ENCODE measurements at regions not wholly inside any gene's neighbourhood (a gene's known extent, or its start where the extent isn't known, plus 50 kb on each side); places are given as distances from the start of the nearest gene placed in this dataset.

DNA sequence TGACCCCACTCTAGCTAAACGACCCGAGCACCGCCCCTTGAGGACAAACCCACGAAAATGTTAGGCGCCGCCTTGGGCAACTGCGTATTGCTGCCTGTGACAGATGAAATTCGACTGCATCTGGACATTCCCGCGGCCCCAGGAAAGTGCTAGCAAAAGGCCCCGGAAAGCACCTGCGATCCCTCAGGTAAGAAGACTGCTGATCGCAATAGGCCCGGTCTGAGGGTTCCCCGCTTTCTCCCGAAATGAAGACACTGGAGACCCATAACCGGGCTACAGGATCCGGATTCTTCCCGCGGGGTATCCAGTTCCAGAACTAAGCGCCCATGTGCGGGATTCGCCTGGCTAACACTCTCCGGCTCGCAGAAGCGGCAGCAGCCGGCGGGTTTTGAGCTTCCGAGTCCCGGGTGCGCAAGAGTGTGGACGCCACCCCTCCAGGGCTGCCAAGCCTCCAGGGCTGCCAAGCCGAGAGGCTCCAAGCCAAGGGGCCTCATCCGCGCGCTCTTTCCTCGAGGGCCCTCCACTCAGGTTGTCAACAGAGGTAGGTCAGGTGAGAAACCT, 157.9 kb upstream of the NBPF11 start:
- H3K4me3 ChIP-seq (ENCODE audit: insufficient read depth, low read depth, low read length): no peak overlapping the region
- H2BK120ac ChIP-seq (ENCODE audit: low read depth, low read length): no peak overlapping the region
- H3K4me2 ChIP-seq (ENCODE audit: low read depth, low read length): no peak overlapping the region
- in situ Hi-C loops (cut with MboI; ENCODE audit: low sequenced_read_pairs): no loop called here
- TF ChIP-seq RAD21 (IDR thresholded peaks at IDR 0.05; ENCODE audit: low read length): no peak
- no peak for TF ChIP-seq MAFK (IDR thresholded peaks at IDR 0.05; ENCODE audit: low read depth, low read length)
- TF ChIP-seq, protein P1, sequence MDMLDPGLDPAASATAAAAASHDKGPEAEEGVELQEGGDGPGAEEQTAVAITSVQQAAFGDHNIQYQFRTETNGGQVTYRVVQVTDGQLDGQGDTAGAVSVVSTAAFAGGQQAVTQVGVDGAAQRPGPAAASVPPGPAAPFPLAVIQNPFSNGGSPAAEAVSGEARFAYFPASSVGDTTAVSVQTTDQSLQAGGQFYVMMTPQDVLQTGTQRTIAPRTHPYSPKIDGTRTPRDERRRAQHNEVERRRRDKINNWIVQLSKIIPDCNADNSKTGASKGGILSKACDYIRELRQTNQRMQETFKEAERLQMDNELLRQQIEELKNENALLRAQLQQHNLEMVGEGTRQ (IDR thresholded peaks at IDR 0.05; ENCODE audit: low read depth, low read length): no peak
- TF ChIP-seq, protein P2, sequence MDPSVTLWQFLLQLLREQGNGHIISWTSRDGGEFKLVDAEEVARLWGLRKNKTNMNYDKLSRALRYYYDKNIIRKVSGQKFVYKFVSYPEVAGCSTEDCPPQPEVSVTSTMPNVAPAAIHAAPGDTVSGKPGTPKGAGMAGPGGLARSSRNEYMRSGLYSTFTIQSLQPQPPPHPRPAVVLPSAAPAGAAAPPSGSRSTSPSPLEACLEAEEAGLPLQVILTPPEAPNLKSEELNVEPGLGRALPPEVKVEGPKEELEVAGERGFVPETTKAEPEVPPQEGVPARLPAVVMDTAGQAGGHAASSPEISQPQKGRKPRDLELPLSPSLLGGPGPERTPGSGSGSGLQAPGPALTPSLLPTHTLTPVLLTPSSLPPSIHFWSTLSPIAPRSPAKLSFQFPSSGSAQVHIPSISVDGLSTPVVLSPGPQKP (IDR thresholded peaks at IDR 0.05; ENCODE audit: borderline replicate concordance, low read depth, low read length): no peak
- H2AK9ac ChIP-seq (replicated peaks; ENCODE audit: low read depth, low read length, poor library complexity): no peak overlapping the region
- no peak overlapping the region for H3K14ac ChIP-seq (replicated peaks; ENCODE audit: low read depth, low read length)
- no peaks in the 10 kb centered on the region for H4K20me1 ChIP-seq (ENCODE audit: insufficient read depth, low read length)
- H2AK5ac ChIP-seq (ENCODE audit: low read depth, low read length): no peak overlapping the region
- H3K4me1 ChIP-seq (ENCODE audit: control insufficient read depth, insufficient read depth, low read length): no peaks in the 10 kb centered on the region
- H2BK5ac ChIP-seq (ENCODE audit: low read depth, low read length, poor library complexity, severe bottlenecking): no peak overlapping the region
- no peak overlapping the region for H2BK15ac ChIP-seq (ENCODE audit: low read depth, low read length)
- ChIA-PET CTCF (no interaction called here), POLR2A (ENCODE audit: unreplicated experiment) (no interaction called here)
- ATAC-seq (ENCODE audit: low read depth): no peak
- H2BK20ac ChIP-seq (ENCODE audit: low read depth, low read length): no peak overlapping the region
- 10% methylated on average over 32 of the region's 37 CpGs; no CpG with 5 or more reads in 1 of the 2 experiments for WGBS, 2 experiments (ENCODE audit: extremely low coverage in 2 of 2, insufficient read length in 1 of 2)
- no peaks in the 10 kb centered on the region for H3K79me1 ChIP-seq (ENCODE audit: low read depth in 1 of 2, low read length in 2 of 2)
- H4K91ac ChIP-seq (ENCODE audit: insufficient read depth, low read depth, low read length): no peak overlapping the region
- H3K9ac ChIP-seq (ENCODE audit: low read depth, low read length): no peak overlapping the region
- H3K27me3 ChIP-seq (ENCODE audit: control insufficient read depth, insufficient read depth, low read length): peaks cover 28% of the 10 kb centered on the region
- H3K27ac ChIP-seq (ENCODE audit: insufficient read depth, low read length): no peak overlapping the region
- no TSS peak for BruUV-seq (replicated peaks)
- no peak overlapping the region for H4K8ac ChIP-seq (ENCODE audit: low read depth in 2 of 2, low read length in 2 of 2)
- no peak overlapping the region for H3K23ac ChIP-seq (ENCODE audit: low read depth, low read length)
- intact Hi-C loops (cut with micrococcal nuclease): no loop called here
- no peaks in the 10 kb centered on the region for H3K9me1 ChIP-seq (ENCODE audit: insufficient read depth, low read length)
- dilution Hi-C loops (cut with HindIII; ENCODE audit: low sequenced_read_pairs, unreplicated experiment): no loop called here
- H3K9me3 ChIP-seq (ENCODE audit: control insufficient read depth, insufficient read depth, low read length): peaks cover 8% of the 10 kb centered on the region
- H3K36me3 ChIP-seq (ENCODE audit: control insufficient read depth, insufficient read depth, low read length): no peaks in the 10 kb centered on the region
- no peak overlapping the region for H4K5ac ChIP-seq (ENCODE audit: low read depth, low read length)
- no peak overlapping the region for H3K18ac ChIP-seq (ENCODE audit: low read depth, low read length)
- H3K4ac ChIP-seq (ENCODE audit: low read depth, low read length): no peak overlapping the region
- DNase-seq: no peak
- H2AFZ ChIP-seq (replicated peaks; ENCODE audit: low read length, poor library complexity): no peak overlapping the region
- no peak overlapping the region for H3K56ac ChIP-seq (ENCODE audit: extremely low read depth, insufficient read depth, low read length)

Measured in IMR-90 (cell line).